ENCODE measurements at regions not wholly inside any gene's neighbourhood (a gene's known extent, or its start where the extent isn't known, plus 50 kb on each side); places are given as distances from the start of the nearest gene placed in this dataset.

- peak; percentile 48 for DNase-seq
- no peak overlapping the region for H3K4me3 ChIP-seq (ENCODE audit: low read length)
- no CpG with 5 or more reads among the region's 4 CpGs for WGBS (ENCODE audit: insufficient coverage)
- no peaks in the 10 kb centered on the region for H3K9me3 ChIP-seq (replicated peaks; ENCODE audit: control insufficient read depth, low read depth, low read length)
- H3K27me3 ChIP-seq (ENCODE audit: control insufficient read depth, insufficient read depth, low read length), result no peaks in the 10 kb centered on the region
- no peaks in the 10 kb centered on the region for H3K4me1 ChIP-seq (ENCODE audit: control insufficient read depth, insufficient read depth, low read length)
- H3K27ac ChIP-seq (ENCODE audit: low read length), result no peak overlapping the region
- no peaks in the 10 kb centered on the region for H3K36me3 ChIP-seq (ENCODE audit: control insufficient read depth, insufficient read depth, low read length)
Observed at GRCh38 chr4:62209757-62210485, 1009.8 kb downstream of the ADGRL3 start.

GRCh38 chr4:62208921-62209320 lies 1008.8 kb downstream of the ADGRL3 start:
- Histone ChIP-seq H3K27me3 (ENCODE audit: control insufficient read depth, insufficient read depth, low read length) (no peaks in the 10 kb centered on the region), H3K4me3 (ENCODE audit: low read length) (no peak overlapping the region), H3K27ac (ENCODE audit: low read length) (no peak overlapping the region), H3K9me3 (replicated peaks; ENCODE audit: control insufficient read depth, low read depth, low read length) (no peaks in the 10 kb centered on the region), H3K36me3 (ENCODE audit: control insufficient read depth, insufficient read depth, low read length) (no peaks in the 10 kb centered on the region), H3K4me1 (ENCODE audit: control insufficient read depth, insufficient read depth, low read length) (peaks cover 3% of the 10 kb centered on the region)
- DNase-seq, result peak; percentile 34
- no CpG with 5 or more reads among the region's 4 CpGs for WGBS (ENCODE audit: insufficient coverage)

GRCh38 chr4:62204136-62204535 lies 1004.0 kb downstream of the ADGRL3 start:
- H3K27ac ChIP-seq (ENCODE audit: low read length), result no peak overlapping the region
- H3K27me3 ChIP-seq (ENCODE audit: control insufficient read depth, insufficient read depth, low read length), result no peaks in the 10 kb centered on the region
- WGBS (ENCODE audit: insufficient coverage), result 100% methylated on average over 4 of the region's 4 CpGs

GRCh38 chr4:62199291-62199810 lies 999.2 kb downstream of the ADGRL3 start:
- H3K27me3 ChIP-seq (ENCODE audit: control insufficient read depth, insufficient read depth, low read length), result no peaks in the 10 kb centered on the region
- WGBS (ENCODE audit: insufficient coverage), result no CpG with 5 or more reads among the region's 8 CpGs
- no peak overlapping the region for H3K27ac ChIP-seq (ENCODE audit: low read length)
- H3K9me3 ChIP-seq (replicated peaks; ENCODE audit: control insufficient read depth, low read depth, low read length), result no peaks in the 10 kb centered on the region
- no peaks in the 10 kb centered on the region for H3K36me3 ChIP-seq (ENCODE audit: control insufficient read depth, insufficient read depth, low read length)
- H3K4me3 ChIP-seq (ENCODE audit: low read length), result no peak overlapping the region
- DNase-seq, result peak; percentile 16
- peaks cover 8% of the 10 kb centered on the region for H3K4me1 ChIP-seq (ENCODE audit: control insufficient read depth, insufficient read depth, low read length)

More at GRCh38 chr4:62204136-62204535, 1004.0 kb downstream of the ADGRL3 start:
- Histone ChIP-seq H3K4me3 (ENCODE audit: low read length) (no peak overlapping the region), H3K36me3 (ENCODE audit: control insufficient read depth, insufficient read depth, low read length) (no peaks in the 10 kb centered on the region), H3K9me3 (replicated peaks; ENCODE audit: control insufficient read depth, low read depth, low read length) (no peaks in the 10 kb centered on the region), H3K4me1 (ENCODE audit: control insufficient read depth, insufficient read depth, low read length) (peaks cover 8% of the 10 kb centered on the region)
- DNase-seq, result no peak

GRCh38 chr4:62196338-62196737 lies 996.2 kb downstream of the ADGRL3 start:
- Histone ChIP-seq H3K4me3 (ENCODE audit: low read length) (no peak overlapping the region), H3K27me3 (ENCODE audit: control insufficient read depth, insufficient read depth, low read length) (no peaks in the 10 kb centered on the region), H3K36me3 (ENCODE audit: control insufficient read depth, insufficient read depth, low read length) (no peaks in the 10 kb centered on the region), H3K27ac (ENCODE audit: low read length) (no peak overlapping the region), H3K9me3 (replicated peaks; ENCODE audit: control insufficient read depth, low read depth, low read length) (no peaks in the 10 kb centered on the region), H3K4me1 (ENCODE audit: control insufficient read depth, insufficient read depth, low read length) (peaks cover 3% of the 10 kb centered on the region)
- DNase-seq, result no peak
- WGBS (ENCODE audit: insufficient coverage), result no CpG with 5 or more reads among the region's 5 CpGs

GRCh38 chr4:62194342-62194741 lies 994.2 kb downstream of the ADGRL3 start:
- no peak overlapping the region for H3K4me3 ChIP-seq (ENCODE audit: low read length)
- no peak overlapping the region for H3K27ac ChIP-seq (ENCODE audit: low read length)
- H3K36me3 ChIP-seq (ENCODE audit: control insufficient read depth, insufficient read depth, low read length), result no peaks in the 10 kb centered on the region
- WGBS (ENCODE audit: insufficient coverage), result no CpG with 5 or more reads among the region's 2 CpGs
- H3K9me3 ChIP-seq (replicated peaks; ENCODE audit: control insufficient read depth, low read depth, low read length), result no peaks in the 10 kb centered on the region
- no peak for DNase-seq
- H3K27me3 ChIP-seq (ENCODE audit: control insufficient read depth, insufficient read depth, low read length), result no peaks in the 10 kb centered on the region
- peaks cover 1% of the 10 kb centered on the region for H3K4me1 ChIP-seq (ENCODE audit: control insufficient read depth, insufficient read depth, low read length)

GRCh38 chr4:62193761-62194160 lies 993.6 kb downstream of the ADGRL3 start:
- H3K9me3 ChIP-seq (replicated peaks; ENCODE audit: control insufficient read depth, low read depth, low read length), result no peaks in the 10 kb centered on the region
- no CpG with 5 or more reads among the region's 3 CpGs for WGBS (ENCODE audit: insufficient coverage)
- no peaks in the 10 kb centered on the region for H3K4me1 ChIP-seq (ENCODE audit: control insufficient read depth, insufficient read depth, low read length)
- no peak for DNase-seq
- H3K27me3 ChIP-seq (ENCODE audit: control insufficient read depth, insufficient read depth, low read length), result no peaks in the 10 kb centered on the region
- H3K4me3 ChIP-seq (ENCODE audit: low read length), result no peak overlapping the region
- no peaks in the 10 kb centered on the region for H3K36me3 ChIP-seq (ENCODE audit: control insufficient read depth, insufficient read depth, low read length)
- H3K27ac ChIP-seq (ENCODE audit: low read length), result no peak overlapping the region

- Histone ChIP-seq H3K4me1 (ENCODE audit: control insufficient read depth, insufficient read depth, low read length) (no peaks in the 10 kb centered on the region), H3K27me3 (ENCODE audit: control insufficient read depth, insufficient read depth, low read length) (no peaks in the 10 kb centered on the region), H3K27ac (ENCODE audit: low read length) (no peak overlapping the region), H3K4me3 (ENCODE audit: low read length) (no peak overlapping the region), H3K9me3 (replicated peaks; ENCODE audit: control insufficient read depth, low read depth, low read length) (no peaks in the 10 kb centered on the region), H3K36me3 (ENCODE audit: control insufficient read depth, insufficient read depth, low read length) (no peaks in the 10 kb centered on the region)
- DNase-seq, result no peak
- WGBS (ENCODE audit: insufficient coverage), result no CpG with 5 or more reads among the region's 7 CpGs
Observed at GRCh38 chr4:62191451-62192240, 991.5 kb downstream of the ADGRL3 start.

GRCh38 chr4:62170235-62170634 lies 970.1 kb downstream of the ADGRL3 start:
- Histone ChIP-seq H3K27ac (ENCODE audit: low read length) (no peak overlapping the region), H3K4me1 (ENCODE audit: control insufficient read depth, insufficient read depth, low read length) (no peaks in the 10 kb centered on the region), H3K36me3 (ENCODE audit: control insufficient read depth, insufficient read depth, low read length) (no peaks in the 10 kb centered on the region), H3K4me3 (ENCODE audit: low read length) (no peak overlapping the region), H3K27me3 (ENCODE audit: control insufficient read depth, insufficient read depth, low read length) (no peaks in the 10 kb centered on the region), H3K9me3 (replicated peaks; ENCODE audit: control insufficient read depth, low read depth, low read length) (no peaks in the 10 kb centered on the region)
- WGBS (ENCODE audit: insufficient coverage), result no CpG with 5 or more reads among the region's 1 CpG
- DNase-seq, result no peak

- WGBS (ENCODE audit: insufficient coverage), result no CpG with 5 or more reads among the region's 1 CpG
- no peaks in the 10 kb centered on the region for H3K4me1 ChIP-seq (ENCODE audit: control insufficient read depth, insufficient read depth, low read length)
- no peaks in the 10 kb centered on the region for H3K9me3 ChIP-seq (replicated peaks; ENCODE audit: control insufficient read depth, low read depth, low read length)
- H3K27ac ChIP-seq (ENCODE audit: low read length), result no peak overlapping the region
- DNase-seq, result no peak
- H3K4me3 ChIP-seq (ENCODE audit: low read length), result no peak overlapping the region
- H3K36me3 ChIP-seq (ENCODE audit: control insufficient read depth, insufficient read depth, low read length), result no peaks in the 10 kb centered on the region
- H3K27me3 ChIP-seq (ENCODE audit: control insufficient read depth, insufficient read depth, low read length), result no peaks in the 10 kb centered on the region
Observed at GRCh38 chr4:62168681-62169080, 968.6 kb downstream of the ADGRL3 start.

Data from muscle of leg (tissue), 3 donors.